ENCODE measurements at regions not wholly inside any gene's neighbourhood (a gene's known extent, or its start where the extent isn't known, plus 50 kb on each side); places are given as distances from the start of the nearest gene placed in this dataset.
"Not testable (repeated sequence)": the region's sequence is repeated elsewhere in the genome, so short reads cannot be mapped to it uniquely, and the experiment has no call there.

- H3K4me1 ChIP-seq (ENCODE audit: control insufficient read depth in 3 of 3, insufficient read depth in 2 of 3, low read depth in 1 of 3, low read length in 2 of 3) = no peaks in the 10 kb centered on the region
- WGBS, 3 donors = 41 to 52% (median 43%) methylated on average over 1 of the region's 1 CpG
- no peak for DNase-seq
- no peak for FAIRE-seq
- no peak overlapping the region for H3K27ac ChIP-seq (ENCODE audit: low read depth in 1 of 3, low read length in 2 of 3)
- no peak overlapping the region for H3K4me3 ChIP-seq (ENCODE audit: low read depth in 1 of 3, low read length in 3 of 3)
- H3K36me3 ChIP-seq (ENCODE audit: control insufficient read depth in 3 of 3, insufficient read depth in 2 of 3, low read depth in 1 of 3, low read length in 3 of 3) = no peaks in the 10 kb centered on the region
- no peaks in the 10 kb centered on the region for H3K9me3 ChIP-seq (ENCODE audit: control insufficient read depth in 2 of 2, insufficient read depth in 1 of 2, low read depth in 1 of 2, low read length in 1 of 2)
- no peaks in the 10 kb centered on the region for H3K27me3 ChIP-seq (ENCODE audit: control insufficient read depth in 3 of 3, insufficient read depth in 3 of 3, low read length in 3 of 3)
Observed at GRCh38 chr14:28626780-28627179, 139.8 kb upstream of the FOXG1 start.

- no peaks in the 10 kb centered on the region for H3K9me3 ChIP-seq (ENCODE audit: control insufficient read depth in 2 of 2, insufficient read depth in 1 of 2, low read depth in 1 of 2, low read length in 1 of 2)
- H3K27ac ChIP-seq (ENCODE audit: low read depth in 1 of 3, low read length in 2 of 3) = no peak overlapping the region
- no peak overlapping the region for H3K4me3 ChIP-seq (ENCODE audit: low read depth in 1 of 3, low read length in 3 of 3)
- no peaks in the 10 kb centered on the region for H3K27me3 ChIP-seq (ENCODE audit: control insufficient read depth in 3 of 3, insufficient read depth in 3 of 3, low read length in 3 of 3)
- WGBS, 3 donors = 69 to 86% (median 72%) methylated on average over 4 of the region's 4 CpGs
- H3K4me1 ChIP-seq (ENCODE audit: control insufficient read depth in 3 of 3, insufficient read depth in 2 of 3, low read depth in 1 of 3, low read length in 2 of 3) = no peaks in the 10 kb centered on the region
- FAIRE-seq = no peak
- no peak for DNase-seq
- no peaks in the 10 kb centered on the region for H3K36me3 ChIP-seq (ENCODE audit: control insufficient read depth in 3 of 3, insufficient read depth in 2 of 3, low read depth in 1 of 3, low read length in 3 of 3)
Observed at GRCh38 chr14:28629328-28630004, 137.1 kb upstream of the FOXG1 start.

GRCh38 chr14:28630100-28630499, 136.5 kb upstream of the FOXG1 start:
- DNase-seq (no peak), FAIRE-seq (no peak)
- Histone ChIP-seq H3K27me3 (ENCODE audit: control insufficient read depth in 3 of 3, insufficient read depth in 3 of 3, low read length in 3 of 3) (no peaks in the 10 kb centered on the region), H3K27ac (ENCODE audit: low read depth in 1 of 3, low read length in 2 of 3) (no peak overlapping the region), H3K9me3 (ENCODE audit: control insufficient read depth in 2 of 2, insufficient read depth in 1 of 2, low read depth in 1 of 2, low read length in 1 of 2) (no peaks in the 10 kb centered on the region), H3K4me3 (ENCODE audit: low read depth in 1 of 3, low read length in 3 of 3) (no peak overlapping the region), H3K4me1 (ENCODE audit: control insufficient read depth in 3 of 3, insufficient read depth in 2 of 3, low read depth in 1 of 3, low read length in 2 of 3) (no peaks in the 10 kb centered on the region), H3K36me3 (ENCODE audit: control insufficient read depth in 3 of 3, insufficient read depth in 2 of 3, low read depth in 1 of 3, low read length in 3 of 3) (no peaks in the 10 kb centered on the region)
- WGBS, 3 donors = 88 to 94% (median 94%) methylated on average over 3 of the region's 3 CpGs

- FAIRE-seq (peak; percentile 39), DNase-seq (peak; percentile 2 to 6)
- no peaks in the 10 kb centered on the region for H3K27me3 ChIP-seq (ENCODE audit: control insufficient read depth in 3 of 3, insufficient read depth in 3 of 3, low read length in 3 of 3)
- 4 to 5% (median 5%) methylated on average over 7 of the region's 7 CpGs for WGBS, 3 donors
- H3K9me3 ChIP-seq (ENCODE audit: control insufficient read depth in 2 of 2, insufficient read depth in 1 of 2, low read depth in 1 of 2, low read length in 1 of 2) = no peaks in the 10 kb centered on the region
- no peak overlapping the region for H3K4me3 ChIP-seq (ENCODE audit: low read depth in 1 of 3, low read length in 3 of 3)
- H3K4me1 ChIP-seq (ENCODE audit: control insufficient read depth in 3 of 3, insufficient read depth in 2 of 3, low read depth in 1 of 3, low read length in 2 of 3) = no peaks in the 10 kb centered on the region
- H3K36me3 ChIP-seq (ENCODE audit: control insufficient read depth in 3 of 3, insufficient read depth in 2 of 3, low read depth in 1 of 3, low read length in 3 of 3) = no peaks in the 10 kb centered on the region
- no peak overlapping the region for H3K27ac ChIP-seq (ENCODE audit: low read depth in 1 of 3, low read length in 2 of 3)
Observed at GRCh38 chr14:28635387-28635786, 131.2 kb upstream of the FOXG1 start.

- H3K27me3 ChIP-seq (ENCODE audit: control insufficient read depth in 3 of 3, insufficient read depth in 3 of 3, low read length in 3 of 3); H3K9me3 ChIP-seq (ENCODE audit: control insufficient read depth in 2 of 2, insufficient read depth in 1 of 2, low read depth in 1 of 2, low read length in 1 of 2); DNase-seq; H3K4me3 ChIP-seq (ENCODE audit: low read depth in 1 of 3, low read length in 3 of 3); H3K27ac ChIP-seq (ENCODE audit: low read depth in 1 of 3, low read length in 2 of 3); H3K4me1 ChIP-seq (ENCODE audit: control insufficient read depth in 3 of 3, insufficient read depth in 2 of 3, low read depth in 1 of 3, low read length in 2 of 3); H3K36me3 ChIP-seq (ENCODE audit: control insufficient read depth in 3 of 3, insufficient read depth in 2 of 3, low read depth in 1 of 3, low read length in 3 of 3); FAIRE-seq: not testable (repeated sequence)
- 54 to 63% (median 57%) methylated on average over 2 of the region's 2 CpGs for WGBS, 3 donors
Observed at GRCh38 chr14:28635816-28636215, 130.8 kb upstream of the FOXG1 start.

GRCh38 chr14:28641189-28641588, 125.4 kb upstream of the FOXG1 start:
- not testable (repeated sequence) for H3K9me3 ChIP-seq (ENCODE audit: control insufficient read depth in 2 of 2, insufficient read depth in 1 of 2, low read depth in 1 of 2, low read length in 1 of 2); H3K36me3 ChIP-seq (ENCODE audit: control insufficient read depth in 3 of 3, insufficient read depth in 2 of 3, low read depth in 1 of 3, low read length in 3 of 3); DNase-seq; FAIRE-seq; H3K4me1 ChIP-seq (ENCODE audit: control insufficient read depth in 3 of 3, insufficient read depth in 2 of 3, low read depth in 1 of 3, low read length in 2 of 3); H3K27me3 ChIP-seq (ENCODE audit: control insufficient read depth in 3 of 3, insufficient read depth in 3 of 3, low read length in 3 of 3); H3K4me3 ChIP-seq (ENCODE audit: low read depth in 1 of 3, low read length in 3 of 3); H3K27ac ChIP-seq (ENCODE audit: low read depth in 1 of 3, low read length in 2 of 3)
- 81 to 91% (median 82%) methylated on average over 6 of the region's 6 CpGs for WGBS, 3 donors

- H3K27ac ChIP-seq (ENCODE audit: low read depth in 1 of 3, low read length in 2 of 3) = no peak overlapping the region
- no peaks in the 10 kb centered on the region for H3K9me3 ChIP-seq (ENCODE audit: control insufficient read depth in 2 of 2, insufficient read depth in 1 of 2, low read depth in 1 of 2, low read length in 1 of 2)
- no peaks in the 10 kb centered on the region for H3K36me3 ChIP-seq (ENCODE audit: control insufficient read depth in 3 of 3, insufficient read depth in 2 of 3, low read depth in 1 of 3, low read length in 3 of 3)
- no peaks in the 10 kb centered on the region for H3K4me1 ChIP-seq (ENCODE audit: control insufficient read depth in 3 of 3, insufficient read depth in 2 of 3, low read depth in 1 of 3, low read length in 2 of 3)
- DNase-seq = no peak
- FAIRE-seq = no peak
- no peak overlapping the region for H3K4me3 ChIP-seq (ENCODE audit: low read depth in 1 of 3, low read length in 3 of 3)
- WGBS, 3 donors = 73 to 81% (median 79%) methylated on average over 5 of the region's 5 CpGs
- no peaks in the 10 kb centered on the region for H3K27me3 ChIP-seq (ENCODE audit: control insufficient read depth in 3 of 3, insufficient read depth in 3 of 3, low read length in 3 of 3)
Observed at GRCh38 chr14:28651148-28651547, 115.4 kb upstream of the FOXG1 start.

GRCh38 chr14:28652782-28653181, 113.8 kb upstream of the FOXG1 start:
- Histone ChIP-seq H3K4me1 (ENCODE audit: control insufficient read depth in 3 of 3, insufficient read depth in 2 of 3, low read depth in 1 of 3, low read length in 2 of 3) (no peaks in the 10 kb centered on the region), H3K36me3 (ENCODE audit: control insufficient read depth in 3 of 3, insufficient read depth in 2 of 3, low read depth in 1 of 3, low read length in 3 of 3) (no peaks in the 10 kb centered on the region), H3K9me3 (ENCODE audit: control insufficient read depth in 2 of 2, insufficient read depth in 1 of 2, low read depth in 1 of 2, low read length in 1 of 2) (no peaks in the 10 kb centered on the region), H3K27me3 (ENCODE audit: control insufficient read depth in 3 of 3, insufficient read depth in 3 of 3, low read length in 3 of 3) (no peaks in the 10 kb centered on the region), H3K4me3 (ENCODE audit: low read depth in 1 of 3, low read length in 3 of 3) (no peak overlapping the region), H3K27ac (ENCODE audit: low read depth in 1 of 3, low read length in 2 of 3) (no peak overlapping the region)
- FAIRE-seq = no peak
- 8 to 33% (median 18%) methylated on average over 2 of the region's 2 CpGs for WGBS, 3 donors
- DNase-seq = no peak

GRCh38 chr14:28653521-28653920, 113.1 kb upstream of the FOXG1 start:
- WGBS, 3 donors = 79 to 91% (median 90%) methylated on average over 2 of the region's 2 CpGs
- no peaks in the 10 kb centered on the region for H3K4me1 ChIP-seq (ENCODE audit: control insufficient read depth in 3 of 3, insufficient read depth in 2 of 3, low read depth in 1 of 3, low read length in 2 of 3)
- H3K36me3 ChIP-seq (ENCODE audit: control insufficient read depth in 3 of 3, insufficient read depth in 2 of 3, low read depth in 1 of 3, low read length in 3 of 3) = no peaks in the 10 kb centered on the region
- no peak overlapping the region for H3K4me3 ChIP-seq (ENCODE audit: low read depth in 1 of 3, low read length in 3 of 3)
- no peak overlapping the region for H3K27ac ChIP-seq (ENCODE audit: low read depth in 1 of 3, low read length in 2 of 3)
- no peaks in the 10 kb centered on the region for H3K9me3 ChIP-seq (ENCODE audit: control insufficient read depth in 2 of 2, insufficient read depth in 1 of 2, low read depth in 1 of 2, low read length in 1 of 2)
- DNase-seq (no peak), FAIRE-seq (no peak)
- no peaks in the 10 kb centered on the region for H3K27me3 ChIP-seq (ENCODE audit: control insufficient read depth in 3 of 3, insufficient read depth in 3 of 3, low read length in 3 of 3)
